Tibial nerve (tissue), 4 donors: ENCODE measurements at regions not wholly inside any gene's neighbourhood (a gene's known extent, or its start where the extent isn't known, plus 50 kb on each side); places are given as distances from the start of the nearest gene placed in this dataset.

Source experiments
- DNase-seq, 2 donors: peaks; one replicate each; pipeline ENCODE4 v3.0.0-alpha.2; 2019; ENCODE audit warnings: low spot score in 2 of 2
- H3K27ac ChIP-seq, 4 donors: fragments of 200-600 bp; sonication (generic) in 3 of 4; one replicate each; pipeline ENCODE4 v1.5.1; 2017 to 2019; ENCODE audit warnings: mild to moderate bottlenecking in 1 of 4
- H3K27me3 ChIP-seq, 2 donors: fragments of 200-600 bp; sonication (generic) in 1 of 2; one replicate each; pipeline versions ENCODE4 v1.5.1 to v1.6.0; 2017 to 2019
- H3K36me3 ChIP-seq, 3 donors: fragments of 200-600 bp; sonication (generic); one replicate each; pipeline ENCODE4 v1.5.1; 2018 to 2019
- H3K4me1 ChIP-seq, 4 donors: fragments of 200-600 bp; sonication (generic) in 3 of 4; one replicate each; pipeline ENCODE4 v1.5.1; 2017 to 2019
- H3K4me3 ChIP-seq, 4 donors: fragments of 200-600 bp; sonication (generic) in 3 of 4; one replicate each; pipeline ENCODE4 v1.5.1; 2017 to 2019; ENCODE audit warnings: mild to moderate bottlenecking in 1 of 4, moderate library complexity in 1 of 4
- H3K9me3 ChIP-seq, 4 donors: fragments of 200-600 bp; sonication (generic) in 3 of 4; one replicate each; pipeline ENCODE4 v1.5.1; 2017 to 2019
- CTCF ChIP-seq, 5 experiments: fragments of 200-600 bp in 3 of 5; fragments of 450-650 bp in 2 of 5; sonication (generic) in 3 of 5; IDR thresholded peaks; one replicate each; pipeline ENCODE4 v1.5.1; 2016 to 2019; ENCODE audit warnings: antibody characterized with exemption in 5 of 5, mild to moderate bottlenecking in 3 of 5, moderate library complexity in 2 of 5
- EP300 ChIP-seq, 2 donors: sonication (generic); formaldehyde crosslinking; IDR thresholded peaks; one replicate each; pipeline ENCODE4 v1.6.1; 2017; ENCODE audit warnings: antibody characterized with exemption in 2 of 2, mild to moderate bottlenecking in 1 of 2
- POLR2A ChIP-seq, 2 donors: fragments of 450-650 bp; IDR thresholded peaks; one replicate each; pipeline ENCODE4 v1.6.1; 2017; ENCODE audit warnings: antibody characterized with exemption in 2 of 2, mild to moderate bottlenecking in 2 of 2, moderate library complexity in 2 of 2
- WGBS, 2 donors: methylation state at CpG; one replicate each; pipeline ENCODE4 v1.1.5; 2018; 5-methylcytosine and 5-hydroxymethylcytosine counted together

GRCh38 chr15:62979252-62979651, 63.3 kb upstream of the TPM1 start:
- no peak overlapping the region for H3K4me3 ChIP-seq
- WGBS, 2 donors: 84 to 96% methylated on average over 1 of the region's 1 CpG
- H3K36me3 ChIP-seq: no peaks in the 10 kb centered on the region
- DNase-seq: no peak
- no peak overlapping the region for H3K27ac ChIP-seq
- no peaks in the 10 kb centered on the region for H3K9me3 ChIP-seq
- no peaks in the 10 kb centered on the region for H3K4me1 ChIP-seq
- H3K27me3 ChIP-seq: no peaks in the 10 kb centered on the region
- no peak for TF ChIP-seq CTCF (IDR thresholded peaks at IDR 0.05)
- no peak for TF ChIP-seq EP300 (IDR thresholded peaks at IDR 0.05)
- TF ChIP-seq POLR2A (IDR thresholded peaks at IDR 0.05): no peak

- 77 to 83% methylated on average over 3 of the region's 3 CpGs for WGBS, 2 donors
- Histone ChIP-seq H3K4me1 (no peaks in the 10 kb centered on the region), H3K36me3 (no peaks in the 10 kb centered on the region)
Measured at GRCh38 chr15:62981071-62981470, 61.5 kb upstream of the TPM1 start.

GRCh38 chr15:62983956-62984355, 58.6 kb upstream of the TPM1 start:
- Histone ChIP-seq H3K9me3 (no peaks in the 10 kb centered on the region), H3K27ac (no peak overlapping the region), H3K27me3 (no peaks in the 10 kb centered on the region), H3K4me3 (no peak overlapping the region), H3K4me1 (no peaks in the 10 kb centered on the region), H3K36me3 (no peaks in the 10 kb centered on the region)
- TF ChIP-seq CTCF (IDR thresholded peaks at IDR 0.05) (no peak), EP300 (IDR thresholded peaks at IDR 0.05) (no peak), POLR2A (IDR thresholded peaks at IDR 0.05) (no peak)
- DNase-seq: no peak
- WGBS, 2 donors: 87 to 93% methylated on average over 8 of the region's 8 CpGs

More at GRCh38 chr15:62981071-62981470, 61.5 kb upstream of the TPM1 start:
- Histone ChIP-seq H3K27me3 (no peaks in the 10 kb centered on the region), H3K4me3 (no peak overlapping the region), H3K9me3 (no peaks in the 10 kb centered on the region), H3K27ac (no peak overlapping the region)
- no peak for DNase-seq
- TF ChIP-seq POLR2A (IDR thresholded peaks at IDR 0.05) (no peak), EP300 (IDR thresholded peaks at IDR 0.05) (no peak), CTCF (IDR thresholded peaks at IDR 0.05) (no peak)

GRCh38 chr15:62985768-62986167, 56.8 kb upstream of the TPM1 start:
- H3K27me3 ChIP-seq: no peaks in the 10 kb centered on the region
- no peaks in the 10 kb centered on the region for H3K36me3 ChIP-seq
- TF ChIP-seq POLR2A (IDR thresholded peaks at IDR 0.05) (no peak), EP300 (IDR thresholded peaks at IDR 0.05) (no peak), CTCF (IDR thresholded peaks at IDR 0.05) (no peak)
- H3K27ac ChIP-seq: no peak overlapping the region
- peaks cover 0 to 6% (median 0%) of the 10 kb centered on the region in 4 donors for H3K4me1 ChIP-seq
- H3K9me3 ChIP-seq: no peaks in the 10 kb centered on the region
- WGBS, 2 donors: 54 to 55% methylated on average over 6 of the region's 6 CpGs
- DNase-seq: no peak
- no peak overlapping the region for H3K4me3 ChIP-seq

GRCh38 chr15:62986948-62987347, 55.6 kb upstream of the TPM1 start:
- H3K27me3 ChIP-seq: no peaks in the 10 kb centered on the region
- no peak overlapping the region for H3K4me3 ChIP-seq
- 70 to 83% methylated on average over 7 of the region's 7 CpGs for WGBS, 2 donors
- no peak for DNase-seq
- H3K9me3 ChIP-seq: no peaks in the 10 kb centered on the region
- H3K27ac ChIP-seq: no peak overlapping the region
- TF ChIP-seq POLR2A (IDR thresholded peaks at IDR 0.05): no peak
- no peak for TF ChIP-seq CTCF (IDR thresholded peaks at IDR 0.05)
- TF ChIP-seq EP300 (IDR thresholded peaks at IDR 0.05): no peak
- no peaks in the 10 kb centered on the region for H3K36me3 ChIP-seq
- H3K4me1 ChIP-seq: peaks cover 0 to 6% (median 0%) of the 10 kb centered on the region in 4 donors
